ENCODE measurements at regions not wholly inside any gene's neighbourhood (a gene's known extent, or its start where the extent isn't known, plus 50 kb on each side); places are given as distances from the start of the nearest gene placed in this dataset.

DNA sequence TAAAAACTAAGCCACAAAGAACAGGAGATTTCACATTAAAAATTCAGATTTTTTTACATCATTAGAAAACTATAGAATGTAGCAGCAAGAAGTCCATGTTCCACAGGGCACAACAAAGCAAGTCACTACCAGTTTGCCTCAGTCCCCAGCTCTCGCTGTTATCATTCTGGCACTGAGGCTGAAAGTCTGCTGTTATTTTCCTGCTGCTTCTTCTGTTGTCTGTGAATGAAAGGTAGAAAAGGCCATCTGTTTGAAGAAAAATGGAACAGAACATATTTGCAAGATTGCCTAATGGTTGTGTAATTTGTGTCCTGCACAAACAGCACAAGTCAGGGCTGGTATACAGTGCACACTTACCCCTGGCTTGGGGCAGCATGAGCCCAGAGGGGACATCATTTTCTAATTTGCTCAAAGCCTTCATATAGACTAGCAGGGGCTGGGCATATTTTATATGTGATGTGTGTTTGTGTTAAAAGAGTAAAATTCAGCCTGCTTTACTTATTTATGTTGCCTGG lies 105.6 kb upstream of the COG2 start:
- H3K4me1 ChIP-seq (ENCODE audit: insufficient read depth, low read length), result no peaks in the 10 kb centered on the region
- in situ Hi-C loops (cut with HindIII; ENCODE audit: extremely low pct_ligation_motif_present, low pct_unique_long_range_greater_than_20kb) (no loop called here), intact Hi-C loops (cut with micrococcal nuclease; ENCODE audit: unreplicated experiment) (no loop called here)
- H2AFZ ChIP-seq (ENCODE audit: low read length), result no peak overlapping the region
- H3K27ac ChIP-seq (ENCODE audit: extremely low read length, insufficient read depth, low read length), result no peak overlapping the region
- 0% methylated on average over 1 of the region's 1 CpG for WGBS (ENCODE audit: low lambda C conversion rate)
- H3K9me3 ChIP-seq (ENCODE audit: low read length), result peaks cover 8% of the 10 kb centered on the region; the same call in 1 of the 2 replicates
- no peak overlapping the region for H3K4me2 ChIP-seq (ENCODE audit: low read depth, low read length)
- H3K4me3 ChIP-seq (replicated peaks in 1 of 3; ENCODE audit: insufficient read depth in 1 of 3, low read depth in 2 of 3, low read length in 3 of 3), result no peak overlapping the region
- H3K9ac ChIP-seq (ENCODE audit: insufficient read depth, low read depth, low read length), result no peak overlapping the region
- DNase-seq (ENCODE audit: low spot score) (no peak), FAIRE-seq (no peak), ATAC-seq (no peak)
- CTCF ChIA-PET (ENCODE audit: low intra/inter-chr PET ratio, low total read pairs), result no interaction called here
- H3K36me3 ChIP-seq (replicated peaks in 1 of 2; ENCODE audit: control insufficient read depth in 1 of 2, insufficient read depth in 2 of 2, low read length in 2 of 2), result no peaks in the 10 kb centered on the region
- TF ChIP-seq ZNF672 (CRISPR knock-in tag; IDR thresholded peaks at IDR 0.05), result no peak
- no peak for TF ChIP-seq KLF12 (CRISPR knock-in tag; IDR thresholded peaks at IDR 0.05; ENCODE audit: borderline replicate concordance)
- TF ChIP-seq, protein P1, sequence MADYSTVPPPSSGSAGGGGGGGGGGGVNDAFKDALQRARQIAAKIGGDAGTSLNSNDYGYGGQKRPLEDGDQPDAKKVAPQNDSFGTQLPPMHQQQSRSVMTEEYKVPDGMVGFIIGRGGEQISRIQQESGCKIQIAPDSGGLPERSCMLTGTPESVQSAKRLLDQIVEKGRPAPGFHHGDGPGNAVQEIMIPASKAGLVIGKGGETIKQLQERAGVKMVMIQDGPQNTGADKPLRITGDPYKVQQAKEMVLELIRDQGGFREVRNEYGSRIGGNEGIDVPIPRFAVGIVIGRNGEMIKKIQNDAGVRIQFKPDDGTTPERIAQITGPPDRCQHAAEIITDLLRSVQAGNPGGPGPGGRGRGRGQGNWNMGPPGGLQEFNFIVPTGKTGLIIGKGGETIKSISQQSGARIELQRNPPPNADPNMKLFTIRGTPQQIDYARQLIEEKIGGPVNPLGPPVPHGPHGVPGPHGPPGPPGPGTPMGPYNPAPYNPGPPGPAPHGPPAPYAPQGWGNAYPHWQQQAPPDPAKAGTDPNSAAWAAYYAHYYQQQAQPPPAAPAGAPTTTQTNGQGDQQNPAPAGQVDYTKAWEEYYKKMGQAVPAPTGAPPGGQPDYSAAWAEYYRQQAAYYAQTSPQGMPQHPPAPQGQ (CRISPR knock-in tag; IDR thresholded peaks at IDR 0.05; ENCODE audit: borderline replicate concordance), result no peak
- no peak for TF ChIP-seq ZNF282 (IDR thresholded peaks at IDR 0.05; ENCODE audit: partially characterized antibody)
- TF ChIP-seq TSC22D2 (CRISPR knock-in tag; IDR thresholded peaks at IDR 0.05; ENCODE audit: borderline replicate concordance), result no peak
- no peak for TF ChIP-seq ZEB1 (IDR thresholded peaks at IDR 0.05; ENCODE audit: insufficient replicate concordance, low read depth)
- TF ChIP-seq SRF (IDR thresholded peaks at IDR 0.05; ENCODE audit: low read depth, low read length), result no peak
- no peak for TF ChIP-seq TGIF2 (CRISPR knock-in tag; IDR thresholded peaks at IDR 0.05)
- TF ChIP-seq HHEX (CRISPR knock-in tag; IDR thresholded peaks at IDR 0.05), result no peak
- no peak for TF ChIP-seq HNRNPUL1 (IDR thresholded peaks at IDR 0.05; ENCODE audit: low read depth, low read length)
- no peak for TF ChIP-seq ZFP36L2 (CRISPR knock-in tag; IDR thresholded peaks at IDR 0.05)
- no peak for TF ChIP-seq MBNL3 (CRISPR knock-in tag; conservative IDR thresholded peaks at IDR 0.05)
- TF ChIP-seq ZMAT3 (CRISPR knock-in tag; conservative IDR thresholded peaks at IDR 0.05), result no peak
- no peak for TF ChIP-seq POLR2G (IDR thresholded peaks at IDR 0.05; ENCODE audit: low read depth, low read length)
- TF ChIP-seq, protein P2, sequence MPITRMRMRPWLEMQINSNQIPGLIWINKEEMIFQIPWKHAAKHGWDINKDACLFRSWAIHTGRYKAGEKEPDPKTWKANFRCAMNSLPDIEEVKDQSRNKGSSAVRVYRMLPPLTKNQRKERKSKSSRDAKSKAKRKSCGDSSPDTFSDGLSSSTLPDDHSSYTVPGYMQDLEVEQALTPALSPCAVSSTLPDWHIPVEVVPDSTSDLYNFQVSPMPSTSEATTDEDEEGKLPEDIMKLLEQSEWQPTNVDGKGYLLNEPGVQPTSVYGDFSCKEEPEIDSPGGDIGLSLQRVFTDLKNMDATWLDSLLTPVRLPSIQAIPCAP (CRISPR knock-in tag; IDR thresholded peaks at IDR 0.05; ENCODE audit: low read depth), result no peak
- TF ChIP-seq ZSCAN30 (CRISPR knock-in tag; IDR thresholded peaks at IDR 0.05), result no peak
- TF ChIP-seq TBX2 (CRISPR knock-in tag; IDR thresholded peaks at IDR 0.05; ENCODE audit: borderline replicate concordance), result no peak
- TF ChIP-seq ZBTB21 (CRISPR knock-in tag; IDR thresholded peaks at IDR 0.05), result no peak
- no peak for TF ChIP-seq ZNF543 (CRISPR knock-in tag; IDR thresholded peaks at IDR 0.05)
- no peaks in the 10 kb centered on the region for H4K20me1 ChIP-seq (ENCODE audit: insufficient read depth, low read length)
- H3K79me2 ChIP-seq (ENCODE audit: insufficient read depth, low read length), result no peaks in the 10 kb centered on the region
- BruUV-seq (replicated peaks), result no TSS peak
- H3K27me3 ChIP-seq (ENCODE audit: control insufficient read depth in 1 of 2, insufficient read depth in 2 of 2, low read length in 2 of 2), result no peaks in the 10 kb centered on the region
- POLR2A ChIA-PET, result no interaction called here

Measured in HepG2 (cell line).